ENCODE measurements at regions not wholly inside any gene's neighbourhood (a gene's known extent, or its start where the extent isn't known, plus 50 kb on each side); places are given as distances from the start of the nearest gene placed in this dataset.

DNA sequence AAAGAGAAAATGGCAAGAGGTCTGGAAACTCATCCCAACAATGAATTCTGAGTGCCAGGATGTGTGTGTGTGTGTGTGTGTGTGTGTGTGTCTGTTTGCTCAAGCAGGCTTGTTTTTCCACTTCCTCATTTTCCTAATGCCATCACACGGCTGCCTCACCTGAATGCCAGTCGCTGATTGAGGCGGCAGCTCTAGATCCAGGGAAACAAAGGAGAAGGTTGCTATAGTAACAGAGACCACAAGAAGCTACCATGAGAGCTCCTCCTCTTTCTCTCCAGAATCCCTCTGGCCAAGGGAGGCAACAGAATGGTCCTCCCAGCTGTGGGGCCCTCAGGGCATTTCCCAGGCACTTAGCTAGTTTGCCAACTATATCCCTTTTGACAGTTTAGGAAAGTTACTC, 241.1 kb upstream of the TSHZ2 start:
- no peak overlapping the region for H2AFZ ChIP-seq (ENCODE audit: low read length)
- no peaks in the 10 kb centered on the region for H4K20me1 ChIP-seq (ENCODE audit: insufficient read depth, low read length)
- no peak overlapping the region for H3K4me3 ChIP-seq (ENCODE audit: insufficient read depth, low read length)
- no peak overlapping the region for H3K4me2 ChIP-seq (ENCODE audit: insufficient read depth, low read length)
- no peaks in the 10 kb centered on the region for H3K27me3 ChIP-seq (ENCODE audit: insufficient read depth, low read length)
- no peaks in the 10 kb centered on the region for H3K4me1 ChIP-seq (ENCODE audit: insufficient read depth, low read length)
- no peak for TF ChIP-seq CTCF (IDR thresholded peaks at IDR 0.05; ENCODE audit: extremely low read depth, low read depth, low read length)
- no peaks in the 10 kb centered on the region for H3K79me2 ChIP-seq (ENCODE audit: insufficient read depth, low read length)
- no peaks in the 10 kb centered on the region for H3K36me3 ChIP-seq (ENCODE audit: insufficient read depth, low read length)
- no peak for DNase-seq (ENCODE audit: insufficient read length, low spot score, missing footprints)
- no peak overlapping the region for H3K27ac ChIP-seq (ENCODE audit: low read depth, low read length)
- H3K9me3 ChIP-seq (ENCODE audit: low read depth, low read length): no peaks in the 10 kb centered on the region

DNA sequence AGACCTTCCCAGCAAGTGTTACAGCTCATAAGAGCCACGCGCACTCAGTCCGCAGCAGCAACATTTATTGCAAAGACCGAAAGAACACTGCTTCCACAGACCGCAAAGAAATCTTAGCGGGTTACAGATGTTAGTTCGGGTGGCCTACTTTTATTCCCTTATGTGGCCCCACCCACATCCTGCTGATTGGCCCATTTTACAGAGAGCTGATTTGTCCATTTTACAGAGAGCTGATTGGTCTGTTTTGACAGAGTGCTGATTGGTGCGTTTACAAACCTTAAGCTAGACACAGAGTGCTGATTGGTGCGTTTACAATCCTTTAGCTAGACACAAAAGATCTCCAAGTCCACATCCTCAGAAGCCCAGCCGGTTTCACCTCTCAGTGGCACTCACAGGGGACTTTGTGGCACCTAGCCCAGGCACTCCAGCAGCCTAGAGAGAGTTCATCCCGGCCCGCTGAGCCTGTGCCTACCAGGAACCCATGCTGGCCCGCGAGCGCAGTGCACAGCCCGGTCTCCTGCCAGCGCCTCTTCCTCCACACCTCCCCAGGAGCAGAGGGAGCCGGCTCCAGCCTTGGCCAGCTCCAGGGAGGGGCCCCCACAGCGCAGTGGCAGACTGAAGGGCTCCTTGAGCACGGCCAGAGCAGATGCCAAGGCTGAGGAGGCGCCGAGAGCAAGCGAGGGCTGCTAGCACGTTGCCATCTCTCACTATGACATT, 244.3 kb upstream of the TSHZ2 start:
- Histone ChIP-seq H4K20me1 (ENCODE audit: insufficient read depth, low read length) (no peaks in the 10 kb centered on the region), H3K9me3 (ENCODE audit: low read depth, low read length) (no peaks in the 10 kb centered on the region), H3K4me2 (ENCODE audit: insufficient read depth, low read length) (no peak overlapping the region), H3K79me2 (ENCODE audit: insufficient read depth, low read length) (no peaks in the 10 kb centered on the region), H3K27me3 (ENCODE audit: insufficient read depth, low read length) (no peaks in the 10 kb centered on the region), H2AFZ (ENCODE audit: low read length) (no peak overlapping the region), H3K4me3 (ENCODE audit: insufficient read depth, low read length) (no peak overlapping the region), H3K27ac (ENCODE audit: low read depth, low read length) (no peak overlapping the region), H3K36me3 (ENCODE audit: insufficient read depth, low read length) (no peaks in the 10 kb centered on the region), H3K4me1 (ENCODE audit: insufficient read depth, low read length) (no peaks in the 10 kb centered on the region)
- DNase-seq (ENCODE audit: insufficient read length, low spot score, missing footprints): no peak
- no peak for TF ChIP-seq CTCF (IDR thresholded peaks at IDR 0.05; ENCODE audit: extremely low read depth, low read depth, low read length)

DNA sequence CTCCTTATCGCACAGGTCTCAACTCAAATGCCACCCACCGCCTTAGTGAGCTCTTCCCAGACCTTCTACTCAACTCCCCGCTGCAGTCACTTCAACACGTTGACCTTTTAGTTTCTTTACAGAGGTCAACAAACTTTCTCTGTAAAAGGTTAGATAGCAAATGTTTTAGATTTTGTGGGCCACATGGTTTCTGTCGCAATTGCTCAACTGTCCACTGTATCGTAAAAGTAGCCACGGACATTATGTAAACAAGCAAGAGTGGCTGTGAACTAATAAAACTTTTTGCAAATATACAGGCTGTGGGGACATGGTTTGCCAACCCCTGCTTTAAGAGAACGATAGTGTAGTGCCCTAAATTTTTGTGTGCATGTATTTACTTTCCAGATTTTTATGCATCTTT, 247.6 kb upstream of the TSHZ2 start:
- no peak for DNase-seq (ENCODE audit: insufficient read length, low spot score, missing footprints)
- Histone ChIP-seq H3K27ac (ENCODE audit: low read depth, low read length) (no peak overlapping the region), H2AFZ (ENCODE audit: low read length) (no peak overlapping the region), H3K4me2 (ENCODE audit: insufficient read depth, low read length) (no peak overlapping the region), H3K27me3 (ENCODE audit: insufficient read depth, low read length) (no peaks in the 10 kb centered on the region), H3K9me3 (ENCODE audit: low read depth, low read length) (no peaks in the 10 kb centered on the region), H3K4me1 (ENCODE audit: insufficient read depth, low read length) (no peaks in the 10 kb centered on the region), H3K4me3 (ENCODE audit: insufficient read depth, low read length) (no peak overlapping the region), H3K36me3 (ENCODE audit: insufficient read depth, low read length) (no peaks in the 10 kb centered on the region), H4K20me1 (ENCODE audit: insufficient read depth, low read length) (no peaks in the 10 kb centered on the region), H3K79me2 (ENCODE audit: insufficient read depth, low read length) (no peaks in the 10 kb centered on the region)
- TF ChIP-seq CTCF (IDR thresholded peaks at IDR 0.05; ENCODE audit: extremely low read depth, low read depth, low read length): no peak

DNA sequence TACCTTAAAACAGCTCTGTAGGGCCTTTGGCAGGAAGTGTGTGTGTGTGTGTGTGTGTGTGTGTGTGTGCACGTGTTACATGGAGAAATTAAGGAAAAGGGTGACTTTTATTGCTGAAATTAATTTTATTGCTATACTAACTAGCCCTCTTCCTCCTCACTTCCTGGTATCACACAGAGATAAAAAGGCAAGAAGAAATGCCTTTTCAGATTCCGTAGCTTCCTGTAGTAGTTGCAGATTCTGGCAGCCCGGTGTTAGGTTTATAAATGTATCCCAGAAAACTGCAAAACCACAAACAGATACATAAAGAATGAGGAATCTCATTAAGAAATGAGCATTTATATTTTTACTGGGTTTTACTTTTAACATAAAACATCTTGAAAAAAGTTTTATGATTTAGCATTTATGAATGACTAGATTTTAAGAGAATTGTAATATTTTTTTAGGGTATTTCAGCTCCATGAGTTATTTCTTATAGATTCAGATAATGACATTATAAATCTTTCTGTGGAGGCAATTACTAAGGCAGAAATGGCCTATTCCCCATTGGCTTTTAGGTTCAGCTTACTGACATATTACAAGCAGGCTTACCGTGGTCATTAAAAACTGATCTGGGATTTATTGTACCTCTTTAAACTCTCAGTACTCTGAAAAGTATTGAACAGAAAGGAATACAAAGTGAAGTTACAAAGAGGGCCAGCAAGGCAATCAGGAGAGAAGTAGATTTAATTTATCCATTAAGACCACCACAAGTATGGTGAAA, 249.1 kb upstream of the TSHZ2 start:
- no peak for DNase-seq (ENCODE audit: insufficient read length, low spot score, missing footprints)
- Histone ChIP-seq H2AFZ (ENCODE audit: low read length) (no peak overlapping the region), H3K27me3 (ENCODE audit: insufficient read depth, low read length) (no peaks in the 10 kb centered on the region), H3K79me2 (ENCODE audit: insufficient read depth, low read length) (no peaks in the 10 kb centered on the region), H3K36me3 (ENCODE audit: insufficient read depth, low read length) (no peaks in the 10 kb centered on the region), H4K20me1 (ENCODE audit: insufficient read depth, low read length) (no peaks in the 10 kb centered on the region), H3K4me2 (ENCODE audit: insufficient read depth, low read length) (no peak overlapping the region), H3K4me3 (ENCODE audit: insufficient read depth, low read length) (no peak overlapping the region), H3K27ac (ENCODE audit: low read depth, low read length) (no peak overlapping the region), H3K4me1 (ENCODE audit: insufficient read depth, low read length) (no peaks in the 10 kb centered on the region), H3K9me3 (ENCODE audit: low read depth, low read length) (no peaks in the 10 kb centered on the region)
- TF ChIP-seq CTCF (IDR thresholded peaks at IDR 0.05; ENCODE audit: extremely low read depth, low read depth, low read length): no peak

Measured in osteoblast (primary cell).